GM12865 (cell line): ENCODE measurements at regions not wholly inside any gene's neighbourhood (a gene's known extent, or its start where the extent isn't known, plus 50 kb on each side); places are given as distances from the start of the nearest gene placed in this dataset.
"Not testable (repeated sequence)": the region's sequence is repeated elsewhere in the genome, so short reads cannot be mapped to it uniquely, and the experiment has no call there.

Experiments used
- DNase-seq: peaks from one replicate; pipeline ENCODE4 v3.0.0; 2010; ENCODE audit warnings: low read depth
- H3K4me3 ChIP-seq: 2 replicates; pipeline ENCODE4 v1.5.1; 2011; ENCODE audit warnings: mild to moderate bottlenecking, low read depth, low read length, control low read depth
- CTCF ChIP-seq: IDR thresholded peaks from 2 replicates; pipeline ENCODE4 v1.5.1; 2011; ENCODE audit warnings: low read length, control low read depth, low read depth, inconsistent platforms; ENCODE audit not compliant: insufficient read depth; ENCODE audit errors: missing control alignments

GRCh38 chr15:22239806-22240180 lies 159.5 kb downstream of the OR4M2 start:
- DNase-seq: no peak
- TF ChIP-seq CTCF: no peak
- no peak overlapping the region for H3K4me3 ChIP-seq

GRCh38 chr15:22240403-22240802 lies 160.1 kb downstream of the OR4M2 start:
- no peak for TF ChIP-seq CTCF
- DNase-seq: no peak
- H3K4me3 ChIP-seq: no peak overlapping the region

GRCh38 chr15:22240986-22241385 lies 160.7 kb downstream of the OR4M2 start:
- no peak for TF ChIP-seq CTCF
- H3K4me3 ChIP-seq: no peak overlapping the region
- DNase-seq: no peak

GRCh38 chr15:22241451-22241850 lies 161.1 kb downstream of the OR4M2 start:
- no peak for TF ChIP-seq CTCF
- no peak overlapping the region for H3K4me3 ChIP-seq

GRCh38 chr15:22242311-22242710 lies 162.0 kb downstream of the OR4M2 start:
- not testable (repeated sequence) for H3K4me3 ChIP-seq, DNase-seq

More at GRCh38 chr15:22241451-22241850, 161.1 kb downstream of the OR4M2 start:
- no peak for DNase-seq

- no peak overlapping the region for H3K4me3 ChIP-seq
- no peak for TF ChIP-seq CTCF
- no peak for DNase-seq
Measured at GRCh38 chr15:22243440-22244130, 163.3 kb downstream of the OR4M2 start.

GRCh38 chr15:22249511-22249910 lies 169.2 kb downstream of the OR4M2 start:
- not testable (repeated sequence) for DNase-seq, H3K4me3 ChIP-seq

GRCh38 chr15:22250501-22251290 lies 170.4 kb downstream of the OR4M2 start:
- not testable (repeated sequence) for DNase-seq, H3K4me3 ChIP-seq
